Heart right ventricle (tissue), 16 donors: ENCODE measurements at regions not wholly inside any gene's neighbourhood (a gene's known extent, or its start where the extent isn't known, plus 50 kb on each side); places are given as distances from the start of the nearest gene placed in this dataset.

ENCODE experiments used
- ATAC-seq, 8 donors: fragments of 200-7000 bp; cut with Tn5 transposase; one replicate each; pipeline ENCODE4 v1.9.1; 2020; ENCODE audit warnings: mild to moderate bottlenecking in 8 of 8, moderate library complexity in 8 of 8, moderate number of reproducible peaks in 1 of 8
- DNase-seq, 2 donors: peaks; one replicate each; pipeline ENCODE4 v3.0.0-alpha.2; 2020
- H3K27ac ChIP-seq, 10 donors: fragments of 200-600 bp; sonication (generic) in 2 of 10; one replicate each; pipeline versions ENCODE4 v1.5.0 to v1.8.0; 2020 to 2022; ENCODE audit warnings: mild to moderate bottlenecking in 3 of 10
- H3K27me3 ChIP-seq, 7 donors: fragments of 200-600 bp; one replicate each; pipeline ENCODE4 v1.8.0; 2021 to 2022; ENCODE audit warnings: mild to moderate bottlenecking in 2 of 7
- H3K36me3 ChIP-seq, 9 donors: fragments of 200-600 bp; sonication (generic) in 1 of 9; one replicate each; pipeline versions ENCODE4 v1.5.0 to v1.8.0; 2020 to 2022; ENCODE audit warnings: mild to moderate bottlenecking in 2 of 9
- H3K4me1 ChIP-seq, 9 donors: fragments of 200-600 bp; sonication (generic) in 1 of 9; one replicate each; pipeline versions ENCODE4 v1.5.0 to v1.8.0; 2020 to 2022; ENCODE audit warnings: mild to moderate bottlenecking in 4 of 9
- H3K4me3 ChIP-seq, 10 donors: fragments of 200-600 bp; sonication (generic) in 2 of 10; one replicate each; pipeline versions ENCODE4 v1.5.0 to v1.8.0; 2020 to 2022; ENCODE audit warnings: mild to moderate bottlenecking in 7 of 10, moderate library complexity in 2 of 10
- H3K9me3 ChIP-seq, 11 donors: fragments of 200-600 bp in 10 of 11; sonication (generic) in 2 of 11; one replicate each; pipeline versions ENCODE4 v1.5.0 to v1.8.0; 2013 to 2022; ENCODE audit warnings: mild to moderate bottlenecking in 2 of 11, control low read depth in 1 of 11, moderate library complexity in 1 of 11
- CTCF ChIP-seq, 9 donors: fragments of 200-600 bp; sonication (generic) in 2 of 9; IDR thresholded peaks; one replicate each; pipeline versions ENCODE4 v1.5.0 to v1.8.0; 2021 to 2022; ENCODE audit warnings: antibody characterized with exemption in 9 of 9, mild to moderate bottlenecking in 5 of 9, moderate library complexity in 1 of 9
- WGBS, 2 donors: extraction: QIAGEN DNeasy Blood & Tissue Kit; methylation state at CpG; one replicate each; pipeline ENCODE4 v1.1.7; 2013; ENCODE audit warnings: inconsistent platforms in 1 of 2; 5-methylcytosine and 5-hydroxymethylcytosine counted together
- intact Hi-C, 10 donors: fragments of 100-400 bp; cut with DNase I; formaldehyde crosslinking; loops; one replicate each; pipeline versions ENCODE4 v1.11.1 to v1.14.2; 2022
- donor health status: Arrhythmogenic right ventricular cardiomyopathy.
- donor health status: ischemic (EF 13 %, LVEDD 7.1; RV severe dilation, severe dysfunction).
- donor health status: healthy with polysubstance abuse.
- donor health status: DM: no; HTN: yes; CAD: no.
- donor health status: DM: no; HTN: no; CAD: no.
- donor health status: ischemic (EF 25% LVEDD 6.9; RV normal size, moderate dysfunction).
- donor health status: ischemic (EF 25% LVEDD 5.7; RV mildly dilated, moderate dysfunction).
- donor health status: healthy.
- donor health status: DM: yes; HTN: yes; CAD: no.
- donor health status: Ischemic cardiomyopathy.
- donor health status: ischemic (EF 35%, LVEDD 5.7; RV mildly dilated, moderate dysfunction).
- donor health status: nonischemic (EF 11% LVEDD 7.7; RV severe dilation, severe dysfunction).
- donor health status: DM: yes; HTN: yes; CAD: no.
- donor health status: PGD.
- donor health status: ischemic (EF 29% LVEDD 5.4; RV normal size, mild dysfunction).
- donor health status: nonischemic (EF 23%, LVEDD 6.1; RV moderate dilation, normal function).

- WGBS, 2 donors = 52 to 71% methylated on average over 2 of the region's 2 CpGs
- no peak for ATAC-seq
- H3K4me1 ChIP-seq = peaks cover 0 to 14% (median 0%) of the 10 kb centered on the region in 9 donors
- no peak for DNase-seq
- intact Hi-C loops = no loop called here
- TF ChIP-seq CTCF (IDR thresholded peaks at IDR 0.05) = no peak
- peaks cover 0 to 4% (median 0%) of the 10 kb centered on the region in 11 donors for H3K9me3 ChIP-seq
- no peak overlapping the region for H3K4me3 ChIP-seq
- H3K27ac ChIP-seq = peak overlapping the region in 1 of 10 donors; percentile 10
- H3K27me3 ChIP-seq = no peaks in the 10 kb centered on the region
- H3K36me3 ChIP-seq = no peaks in the 10 kb centered on the region
Measured at GRCh38 chr6:141415896-141416295, 716.8 kb upstream of the GJE1 start.

- no peaks in the 10 kb centered on the region for H3K36me3 ChIP-seq
- no peak for TF ChIP-seq CTCF (IDR thresholded peaks at IDR 0.05)
- peaks cover 0 to 14% (median 0%) of the 10 kb centered on the region in 9 donors for H3K4me1 ChIP-seq
- H3K27ac ChIP-seq = peak overlapping the region in 9 of 10 donors; percentile 17 to 70 (median 45)
- ATAC-seq (peak in 6 of 8 donors; percentile 58 to 89 (median 74)), DNase-seq (no peak)
- peaks cover 0 to 31% (median 8%) of the 10 kb centered on the region in 11 donors for H3K9me3 ChIP-seq
- intact Hi-C loops = loop anchor here in 1 of 10 donors (5.0 kb wide), 1 partner anchor 251 kb away; no protein-coding TSS in a partner anchor
- H3K27me3 ChIP-seq = no peaks in the 10 kb centered on the region
- 32 to 45% methylated on average over 1 of the region's 1 CpG for WGBS, 2 donors
- peak overlapping the region in 1 of 10 donors; percentile 18 for H3K4me3 ChIP-seq
Measured at GRCh38 chr6:141413196-141413595, 719.5 kb upstream of the GJE1 start.

- Histone ChIP-seq H3K9me3 (peaks cover 0 to 47% (median 17%) of the 10 kb centered on the region in 11 donors), H3K27ac (peak overlapping the region in 9 of 10 donors; percentile 29 to 85 (median 80)), H3K36me3 (no peaks in the 10 kb centered on the region), H3K4me1 (peaks cover 0 to 15% (median 4%) of the 10 kb centered on the region in 9 donors), H3K4me3 (peak overlapping the region in 9 of 10 donors; percentile 23 to 49 (median 37)), H3K27me3 (no peaks in the 10 kb centered on the region)
- 40 to 43% methylated on average over 1 of the region's 1 CpG for WGBS, 2 donors
- TF ChIP-seq CTCF (IDR thresholded peaks at IDR 0.05) = no peak
- ATAC-seq = no peak
- DNase-seq = no peak
- intact Hi-C loops = loop anchor here in 1 of 10 donors (5.0 to 10.0 kb wide), 3 partner anchors 56 to 632 kb away; no protein-coding TSS in a partner anchor
Measured at GRCh38 chr6:141406761-141407160, 726.0 kb upstream of the GJE1 start.

- H3K4me3 ChIP-seq = peak overlapping the region in 9 of 10 donors; percentile 23 to 49 (median 37)
- peaks cover 0 to 23% (median 13%) of the 10 kb centered on the region in 11 donors for H3K9me3 ChIP-seq
- ATAC-seq (peak in 7 of 8 donors; percentile 24 to 70 (median 33)), DNase-seq (no peak)
- WGBS, 2 donors = 32 to 39% methylated on average over 2 of the region's 2 CpGs
- TF ChIP-seq CTCF (IDR thresholded peaks at IDR 0.05) = no peak
- peaks cover 0 to 22% (median 8%) of the 10 kb centered on the region in 9 donors for H3K4me1 ChIP-seq
- H3K27me3 ChIP-seq = no peaks in the 10 kb centered on the region
- intact Hi-C loops = loop anchor here in 3 of 10 donors (2.0 to 10.0 kb wide), 5 partner anchors 43 to 629 kb away; no protein-coding TSS in a partner anchor
- H3K36me3 ChIP-seq = no peaks in the 10 kb centered on the region
- H3K27ac ChIP-seq = peak overlapping the region; percentile 49 to 85 (median 80)
Measured at GRCh38 chr6:141403827-141404226, 728.9 kb upstream of the GJE1 start.
